HUES48 (cell line): ENCODE measurements at regions not wholly inside any gene's neighbourhood (a gene's known extent, or its start where the extent isn't known, plus 50 kb on each side); places are given as distances from the start of the nearest gene placed in this dataset.

Experiments
- H3K27ac ChIP-seq: one replicate; pipeline ENCODE4 v1.7.0; 2013; ENCODE audit warnings: low read depth, low read length, inconsistent platforms
- H3K27me3 ChIP-seq: 2 replicates; pipeline ENCODE4 v1.6.1; 2013; ENCODE audit warnings: mild to moderate bottlenecking, low read length; ENCODE audit not compliant: control insufficient read depth, insufficient read depth
- H3K36me3 ChIP-seq: 2 replicates; pipeline ENCODE4 v1.6.1; 2013; ENCODE audit warnings: low read length; ENCODE audit not compliant: control insufficient read depth, insufficient read depth
- H3K4me1 ChIP-seq: 2 replicates; pipeline ENCODE4 v1.6.1; 2013; ENCODE audit warnings: mild to moderate bottlenecking, low read length; ENCODE audit not compliant: control insufficient read depth, insufficient read depth
- H3K4me3 ChIP-seq: 2 replicates; pipeline ENCODE4 v1.5.1; 2013; ENCODE audit warnings: mild to moderate bottlenecking, low read depth, low read length
- H3K9ac ChIP-seq: 2 replicates; pipeline ENCODE4 v1.6.1; 2013; ENCODE audit warnings: mild to moderate bottlenecking, low read depth, low read length, moderate library complexity
- H3K9me3 ChIP-seq: 2 replicates; pipeline ENCODE4 v1.6.1; 2013; ENCODE audit warnings: low read length; ENCODE audit not compliant: control insufficient read depth, insufficient read depth

DNA sequence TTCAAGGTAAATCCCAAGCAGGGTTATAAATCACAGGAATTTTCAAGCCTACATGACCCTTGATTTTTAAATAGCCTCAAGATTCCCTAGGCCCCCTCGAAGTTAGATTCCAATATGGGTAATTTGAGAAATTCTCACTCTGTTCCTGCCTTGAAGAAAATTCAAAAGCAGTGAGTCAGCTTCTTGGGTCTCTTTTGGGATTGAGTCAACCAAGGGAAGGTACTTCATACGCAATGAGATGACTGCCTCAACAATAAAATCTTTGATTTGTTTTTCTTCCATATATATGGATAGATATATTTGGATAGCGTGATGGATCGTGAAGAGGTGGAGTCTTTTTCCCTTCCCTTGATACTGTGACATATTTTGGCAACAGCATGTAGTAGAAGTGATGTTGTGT, 180.4 kb upstream of the ATP2B1 start:
- no peaks in the 10 kb centered on the region; the same call in 1 of the 2 replicates for H3K9me3 ChIP-seq
- peaks cover 11% of the 10 kb centered on the region for H3K4me1 ChIP-seq
- no peak overlapping the region for H3K9ac ChIP-seq
- H3K27me3 ChIP-seq = no peaks in the 10 kb centered on the region
- no peak overlapping the region for H3K4me3 ChIP-seq
- no peak overlapping the region for H3K27ac ChIP-seq
- no peaks in the 10 kb centered on the region for H3K36me3 ChIP-seq

DNA sequence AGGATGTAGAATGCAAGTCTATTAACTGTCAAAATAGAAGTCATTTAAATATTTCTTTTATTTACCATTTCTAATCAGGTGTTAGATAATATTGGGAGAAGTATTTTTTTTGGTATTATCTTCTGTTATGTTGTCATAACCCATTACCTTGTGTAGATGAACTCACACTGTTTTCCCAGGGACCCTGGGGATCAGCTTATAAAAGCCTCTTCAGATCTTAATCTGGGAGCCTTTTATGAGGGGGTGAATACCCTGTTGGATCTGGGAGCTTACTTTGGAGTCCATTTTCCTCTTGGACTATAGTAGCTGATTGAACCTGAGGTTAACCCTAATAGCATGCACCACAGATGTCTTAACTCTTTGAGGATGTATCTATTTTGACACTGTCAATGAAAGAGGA, 176.3 kb upstream of the ATP2B1 start:
- H3K9ac ChIP-seq = no peak overlapping the region
- no peaks in the 10 kb centered on the region for H3K27me3 ChIP-seq
- peaks cover 25% of the 10 kb centered on the region for H3K4me1 ChIP-seq
- peak overlapping the region; percentile 86 for H3K27ac ChIP-seq
- H3K4me3 ChIP-seq = no peak overlapping the region
- no peaks in the 10 kb centered on the region for H3K36me3 ChIP-seq
- H3K9me3 ChIP-seq = no peaks in the 10 kb centered on the region; the same call in 1 of the 2 replicates

DNA sequence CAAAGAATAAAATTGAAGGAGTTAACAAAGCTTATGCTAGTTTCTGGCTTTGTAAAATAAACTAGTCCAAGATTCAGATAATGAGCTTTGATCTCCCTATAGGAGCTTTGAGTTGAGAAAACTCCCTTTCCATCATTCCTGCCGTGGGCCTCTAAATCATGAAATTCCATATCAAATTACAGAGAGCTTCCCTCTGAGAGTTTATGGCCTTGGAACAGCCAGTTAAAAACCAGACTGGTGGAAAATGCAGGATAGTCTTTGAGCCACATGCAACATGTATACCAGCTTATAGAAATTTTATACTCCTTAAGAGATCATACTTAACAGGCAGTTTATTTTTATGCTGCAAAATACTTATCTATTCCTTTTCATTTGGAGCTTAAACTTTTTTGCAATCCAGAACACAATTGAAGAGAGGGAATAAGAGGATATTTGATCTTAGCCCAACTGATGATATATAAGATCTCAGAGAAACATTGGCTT, 175.8 kb upstream of the ATP2B1 start:
- Histone ChIP-seq H3K27me3 (no peaks in the 10 kb centered on the region), H3K27ac (peak overlapping the region; percentile 86), H3K36me3 (no peaks in the 10 kb centered on the region), H3K9ac (no peak overlapping the region), H3K9me3 (no peaks in the 10 kb centered on the region; the same call in 1 of the 2 replicates), H3K4me1 (peaks cover 25% of the 10 kb centered on the region), H3K4me3 (no peak overlapping the region)

DNA sequence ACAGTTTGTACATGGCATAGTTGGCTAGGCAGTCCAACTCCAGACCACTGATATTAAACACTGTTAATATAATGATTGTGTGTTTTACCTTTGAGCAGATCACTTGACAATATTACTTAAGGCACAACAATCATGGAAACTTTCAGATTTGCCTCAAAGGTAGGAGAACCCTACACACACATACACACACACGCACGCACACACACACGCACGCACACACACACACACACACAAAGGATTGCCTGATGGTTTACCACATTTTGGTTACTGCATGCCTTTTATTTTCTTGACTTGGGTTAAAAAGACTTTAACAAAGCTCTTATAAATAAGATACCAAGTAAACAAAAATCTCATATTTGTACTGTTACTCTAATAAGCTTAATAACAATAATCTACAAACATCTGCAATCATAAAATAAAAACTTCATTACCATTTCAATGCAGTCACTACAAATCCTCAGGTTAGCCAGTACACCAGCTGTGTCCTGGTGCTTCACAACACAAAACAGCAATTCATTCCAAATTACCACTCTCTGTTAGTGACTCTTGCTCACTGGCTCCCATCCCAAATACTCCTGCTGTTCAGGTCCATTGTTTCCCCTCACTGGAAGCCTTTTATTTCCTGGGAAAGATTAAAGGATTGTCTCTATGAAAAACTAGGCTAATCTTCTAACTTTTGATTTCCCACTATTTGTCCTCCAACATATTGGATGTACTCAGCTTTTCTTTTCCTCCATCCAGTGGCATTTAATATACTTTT, 175.2 kb upstream of the ATP2B1 start:
- Histone ChIP-seq H3K27me3 (no peaks in the 10 kb centered on the region), H3K9me3 (no peaks in the 10 kb centered on the region), H3K36me3 (no peaks in the 10 kb centered on the region), H3K4me1 (peaks cover 25% of the 10 kb centered on the region), H3K9ac (no peak overlapping the region), H3K27ac (peak overlapping the region; percentile 86), H3K4me3 (no peak overlapping the region)

DNA sequence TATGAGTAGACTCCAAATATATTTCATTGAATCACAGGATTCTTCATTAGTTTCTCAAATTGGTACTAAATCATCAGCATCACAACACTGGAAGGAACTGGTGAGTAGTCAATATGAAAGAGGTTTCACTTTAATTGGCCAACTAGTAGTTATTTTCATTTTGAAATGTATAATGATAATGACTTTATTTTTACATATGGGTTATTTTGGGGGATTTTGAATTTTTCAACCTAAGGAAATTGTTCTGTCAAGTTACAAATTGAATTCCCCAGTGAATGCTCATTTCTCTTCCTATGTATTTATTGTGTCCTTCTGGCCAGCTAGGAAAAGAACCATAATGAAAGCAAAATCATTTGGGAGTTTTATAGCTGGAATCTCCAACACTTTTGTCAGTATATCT, 174.2 kb upstream of the ATP2B1 start:
- Histone ChIP-seq H3K9ac (no peak overlapping the region), H3K36me3 (no peaks in the 10 kb centered on the region), H3K4me1 (peaks cover 25% of the 10 kb centered on the region), H3K9me3 (no peaks in the 10 kb centered on the region), H3K27me3 (no peaks in the 10 kb centered on the region), H3K4me3 (no peak overlapping the region), H3K27ac (no peak overlapping the region)

DNA sequence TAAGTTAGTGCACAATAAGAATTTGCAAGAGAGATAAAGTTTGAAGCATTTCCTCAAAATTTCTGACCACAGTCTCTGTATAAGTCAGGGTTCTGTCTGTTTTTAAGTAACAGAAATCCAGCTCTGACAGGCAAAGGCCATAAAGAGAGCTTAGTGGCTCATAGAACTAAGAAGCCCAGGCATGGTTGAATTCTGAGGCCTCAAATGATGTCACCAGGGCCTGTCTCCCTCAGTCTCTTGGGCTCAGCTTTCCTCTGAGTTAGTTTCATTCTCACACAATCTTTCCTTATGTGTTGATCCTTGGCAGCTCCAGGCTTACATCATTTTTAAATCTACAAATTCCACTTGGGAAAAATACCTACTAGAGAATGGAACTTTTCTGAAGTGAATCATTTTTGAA, 173.4 kb upstream of the ATP2B1 start:
- Histone ChIP-seq H3K27me3 (no peaks in the 10 kb centered on the region), H3K9ac (no peak overlapping the region), H3K4me3 (no peak overlapping the region), H3K4me1 (peaks cover 25% of the 10 kb centered on the region), H3K27ac (no peak overlapping the region), H3K9me3 (no peaks in the 10 kb centered on the region), H3K36me3 (no peaks in the 10 kb centered on the region)

DNA sequence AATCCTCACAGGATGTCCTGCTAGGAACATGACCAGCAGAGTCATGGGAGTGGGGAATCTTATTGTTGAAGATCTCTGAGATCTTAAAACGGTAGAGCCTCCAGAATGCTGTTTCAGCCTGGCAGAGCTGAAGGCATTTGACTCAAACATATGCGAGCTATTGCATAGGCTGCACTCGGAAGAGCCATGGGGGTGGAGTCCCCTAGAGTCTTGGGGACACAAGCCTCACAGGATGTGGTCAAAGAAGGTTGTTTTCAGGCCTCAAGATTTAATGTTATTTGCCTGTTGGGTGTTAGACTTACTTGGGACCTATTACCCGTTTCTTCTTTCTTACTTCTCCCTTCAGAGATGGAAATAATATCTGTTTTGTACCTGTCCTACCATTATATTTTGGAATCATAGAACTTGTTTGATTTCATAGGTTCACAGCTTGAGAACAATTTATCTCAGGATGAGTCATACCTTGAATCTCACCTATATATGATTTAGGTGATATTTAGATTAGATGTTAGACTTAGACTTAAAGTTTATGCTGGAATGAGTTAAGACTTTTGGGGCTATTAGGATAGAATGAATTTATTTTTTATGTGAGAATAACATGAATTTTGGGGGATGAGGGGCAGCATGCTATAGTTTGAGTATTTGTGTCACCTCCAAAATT, 172.2 kb upstream of the ATP2B1 start:
- Histone ChIP-seq H3K27ac (no peak overlapping the region), H3K9ac (no peak overlapping the region), H3K9me3 (no peaks in the 10 kb centered on the region), H3K27me3 (no peaks in the 10 kb centered on the region), H3K36me3 (no peaks in the 10 kb centered on the region), H3K4me3 (no peak overlapping the region), H3K4me1 (peaks cover 25% of the 10 kb centered on the region)

DNA sequence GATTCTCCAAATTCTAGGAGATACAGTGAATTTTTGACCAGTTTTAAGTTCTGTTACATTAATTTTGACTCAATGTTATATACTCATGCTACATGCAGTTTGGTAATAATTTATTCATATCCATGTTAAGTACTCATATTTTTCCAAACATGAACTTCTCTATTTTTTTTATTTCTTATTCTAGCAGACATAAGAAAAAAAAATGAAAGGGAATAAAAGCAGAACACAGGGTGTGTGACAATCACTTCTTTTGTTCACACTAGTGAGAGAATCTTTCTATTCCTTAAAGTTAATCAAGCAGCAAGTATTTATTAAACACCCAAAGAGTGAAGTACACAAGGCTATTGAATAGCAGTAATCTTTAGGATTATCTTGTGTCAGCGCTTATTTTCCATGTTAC, 171.1 kb upstream of the ATP2B1 start:
- Histone ChIP-seq H3K27me3 (no peaks in the 10 kb centered on the region), H3K9me3 (no peaks in the 10 kb centered on the region), H3K4me3 (no peak overlapping the region), H3K27ac (no peak overlapping the region), H3K36me3 (no peaks in the 10 kb centered on the region), H3K4me1 (peaks cover 21% of the 10 kb centered on the region), H3K9ac (no peak overlapping the region)

DNA sequence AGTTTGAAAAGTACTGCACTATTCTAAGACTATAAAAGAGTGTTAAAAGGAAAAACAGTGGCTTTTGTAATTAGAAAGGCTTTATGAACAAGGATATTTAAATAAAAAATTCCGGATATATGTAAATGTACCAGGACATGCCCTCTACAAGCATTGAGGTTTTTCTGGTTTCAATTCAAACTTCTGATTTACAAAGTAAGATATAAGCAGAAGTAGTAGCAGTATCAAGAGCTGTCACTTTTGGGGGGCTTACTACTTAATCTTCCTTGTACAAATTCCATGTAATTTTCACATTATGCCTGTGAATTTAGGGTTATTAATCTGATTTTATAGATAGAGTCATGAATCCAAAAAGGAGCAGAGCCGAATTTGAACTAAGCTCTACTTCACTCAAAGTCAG, 170.3 kb upstream of the ATP2B1 start:
- H3K9ac ChIP-seq = no peak overlapping the region
- no peak overlapping the region for H3K4me3 ChIP-seq
- H3K27ac ChIP-seq = no peak overlapping the region
- H3K9me3 ChIP-seq = no peaks in the 10 kb centered on the region
- H3K27me3 ChIP-seq = no peaks in the 10 kb centered on the region
- no peaks in the 10 kb centered on the region for H3K36me3 ChIP-seq
- peaks cover 14% of the 10 kb centered on the region for H3K4me1 ChIP-seq

DNA sequence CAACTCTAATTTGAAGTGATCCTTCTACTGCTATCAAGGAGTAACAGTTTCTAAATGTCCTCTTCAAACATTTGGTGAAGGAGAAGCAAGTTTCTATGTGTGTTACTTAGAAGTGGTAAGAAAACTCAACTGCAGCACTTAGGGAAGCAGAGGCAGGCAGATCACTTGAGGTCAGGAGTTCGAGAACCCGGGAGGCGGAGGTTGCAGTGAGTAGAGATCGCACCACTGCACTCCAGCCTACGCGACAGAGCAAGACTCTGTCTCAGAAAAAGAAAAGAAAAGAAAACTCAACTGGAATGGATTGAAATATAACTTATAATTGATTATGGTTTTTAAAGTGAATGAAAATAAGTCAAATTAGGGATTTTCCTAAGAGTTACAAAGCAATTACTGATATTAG, 169.7 kb upstream of the ATP2B1 start:
- Histone ChIP-seq H3K27me3 (no peaks in the 10 kb centered on the region), H3K9ac (no peak overlapping the region), H3K27ac (no peak overlapping the region), H3K4me3 (no peak overlapping the region), H3K4me1 (peaks cover 9% of the 10 kb centered on the region), H3K9me3 (no peaks in the 10 kb centered on the region), H3K36me3 (no peaks in the 10 kb centered on the region)

DNA sequence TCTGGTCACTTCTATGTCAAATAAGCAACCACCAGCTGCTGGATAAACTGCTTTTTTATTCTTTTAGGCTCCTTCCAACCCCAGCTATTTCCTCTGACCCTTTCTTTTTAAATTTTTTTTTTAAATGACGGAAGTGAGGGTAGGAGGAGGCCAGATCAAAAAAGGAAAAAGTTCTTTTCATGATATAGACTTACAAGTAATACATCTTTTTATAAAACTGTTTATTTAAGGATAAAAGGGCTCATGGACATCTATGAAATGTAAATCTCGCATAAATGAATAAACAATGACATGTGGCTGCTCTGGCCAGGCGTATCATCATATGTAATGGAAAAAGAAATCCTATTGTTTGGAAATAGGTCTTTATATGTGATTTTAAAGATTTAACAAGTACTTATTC, 169.0 kb upstream of the ATP2B1 start:
- Histone ChIP-seq H3K4me1 (0 out of 2 replicates have a peak, but pooled peaks cover 2% of the 10 kb centered on the region), H3K4me3 (no peak overlapping the region), H3K36me3 (no peaks in the 10 kb centered on the region), H3K27ac (no peak overlapping the region), H3K9ac (no peak overlapping the region), H3K27me3 (no peaks in the 10 kb centered on the region), H3K9me3 (no peaks in the 10 kb centered on the region)
